GM12872 (cell line): ENCODE measurements at regions not wholly inside any gene's neighbourhood (a gene's known extent, or its start where the extent isn't known, plus 50 kb on each side); places are given as distances from the start of the nearest gene placed in this dataset.

ENCODE experiments used
- CTCF ChIP-seq: IDR thresholded peaks from 3 replicates; pipeline ENCODE4 v1.5.1; 2011; ENCODE audit warnings: low read depth, mild to moderate bottlenecking, low read length, moderate library complexity; ENCODE audit not compliant: insufficient read depth

GRCh38 chr10:50968386-50969091, 83.1 kb upstream of the A1CF start:
- TF ChIP-seq CTCF: no peak

GRCh38 chr10:50972591-50972990, 87.2 kb upstream of the A1CF start:
- no peak for TF ChIP-seq CTCF

GRCh38 chr10:50981385-50981784, 92.9 kb upstream of the PRKG1 start:
- no peak for TF ChIP-seq CTCF

- TF ChIP-seq CTCF: no peak
Observed at GRCh38 chr10:50981904-50982303, 92.4 kb upstream of the PRKG1 start.

- TF ChIP-seq CTCF: no peak
Observed at GRCh38 chr10:50982989-50983388, 91.3 kb upstream of the PRKG1 start.

- TF ChIP-seq CTCF: no peak
Observed at GRCh38 chr10:50987934-50988333, 86.4 kb upstream of the PRKG1 start.

- TF ChIP-seq CTCF: peak; percentile 31; the same call in 1 of the 3 replicates
Observed at GRCh38 chr10:50988792-50989191, 85.5 kb upstream of the PRKG1 start.
